GM23248 (cell line): ENCODE measurements at regions not wholly inside any gene's neighbourhood (a gene's known extent, or its start where the extent isn't known, plus 50 kb on each side); places are given as distances from the start of the nearest gene placed in this dataset.

Source experiments
- EZH2 ChIP-seq: fragments of 200-600 bp; sonication (generic); IDR thresholded peaks from 2 replicates; pipeline ENCODE4 v1.6.1; 2018; ENCODE audit warnings: antibody characterized with exemption, mild to moderate bottlenecking; ENCODE audit not compliant: insufficient read depth, poor library complexity, severe bottlenecking
- EZH2phosphoT487 ChIP-seq: fragments of 200-600 bp; sonication (generic); IDR thresholded peaks from 2 replicates; pipeline ENCODE4 v1.6.1; 2018; ENCODE audit warnings: antibody characterized with exemption, moderate library complexity, mild to moderate bottlenecking, low read depth; ENCODE audit not compliant: insufficient read depth

DNA sequence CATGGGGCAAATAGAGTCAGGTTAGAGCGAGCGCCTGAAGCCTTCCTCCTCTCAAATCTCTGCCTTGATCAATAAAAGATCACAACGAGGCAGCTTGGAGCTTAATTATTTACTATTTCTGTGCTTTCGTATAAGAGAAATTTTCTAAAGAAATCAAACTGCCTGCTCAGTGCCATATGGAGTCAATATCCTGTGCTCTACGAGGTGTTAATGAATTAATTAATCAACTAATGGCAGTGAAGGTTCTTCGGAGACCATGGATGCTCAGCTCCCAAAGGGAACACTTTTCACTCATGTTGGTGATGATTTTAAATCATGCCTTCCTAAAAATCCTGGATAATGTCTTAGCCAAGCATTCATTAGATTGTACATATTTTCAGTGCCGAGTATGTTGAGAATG, 153.5 kb upstream of the PPP2R3A start:
- TF ChIP-seq EZH2: no peak
- no peak for TF ChIP-seq EZH2phosphoT487
